Gastroesophageal sphincter (tissue), 4 donors: ENCODE measurements at regions not wholly inside any gene's neighbourhood (a gene's known extent, or its start where the extent isn't known, plus 50 kb on each side); places are given as distances from the start of the nearest gene placed in this dataset.

Source experiments
- ATAC-seq: fragments of 150-250 bp; one replicate; pipeline ENCODE4 v1.9.1; 2016; ENCODE audit warnings: mild to moderate bottlenecking, moderate library complexity
- H3K27ac ChIP-seq, 4 donors: fragments of 200-600 bp; sonication (generic) in 3 of 4; 1 replicate in 3 of 4; 2 replicates in 1 of 4; pipeline ENCODE4 v1.5.1; 2016 to 2019
- H3K27me3 ChIP-seq: fragments of 200-600 bp; sonication (generic); one replicate; pipeline ENCODE4 v1.5.1; 2019
- H3K36me3 ChIP-seq, 2 donors: fragments of 200-600 bp; sonication (generic); one replicate each; pipeline ENCODE4 v1.5.1; 2019; ENCODE audit warnings: control low read depth in 1 of 2
- H3K4me1 ChIP-seq, 3 donors: fragments of 200-600 bp; sonication (generic); 1 replicate in 2 of 3; 2 replicates in 1 of 3; pipeline ENCODE4 v1.5.1; 2016 to 2019; ENCODE audit warnings: control low read depth in 2 of 3
- H3K4me3 ChIP-seq, 2 donors: fragments of 200-600 bp; sonication (generic); one replicate each; pipeline ENCODE4 v1.5.1; 2019; ENCODE audit warnings: mild to moderate bottlenecking in 1 of 2, moderate library complexity in 1 of 2
- H3K9me3 ChIP-seq, 3 donors: fragments of 200-600 bp; sonication (generic); one replicate each; pipeline ENCODE4 v1.5.1; 2017 to 2019; ENCODE audit warnings: control low read depth in 2 of 3
- CTCF ChIP-seq, 4 experiments: fragments of 200-600 bp in 2 of 4; fragments of 450-650 bp in 2 of 4; sonication (generic) in 1 of 4; IDR thresholded peaks; one replicate each; pipeline ENCODE4 v1.5.1; 2017 to 2019; ENCODE audit warnings: antibody characterized with exemption in 4 of 4, mild to moderate bottlenecking in 2 of 4, moderate library complexity in 2 of 4
- EP300 ChIP-seq: sonication (generic); formaldehyde crosslinking; IDR thresholded peaks from one replicate; pipeline ENCODE4 v1.6.1; 2017; ENCODE audit warnings: antibody characterized with exemption, mild to moderate bottlenecking
- POLR2A ChIP-seq, 2 donors: fragments of 450-650 bp; IDR thresholded peaks; one replicate each; pipeline ENCODE4 v1.6.1; 2017; ENCODE audit warnings: antibody characterized with exemption in 2 of 2, mild to moderate bottlenecking in 2 of 2, moderate library complexity in 1 of 2
- POLR2AphosphoS5 ChIP-seq: sonication (generic); formaldehyde crosslinking; IDR thresholded peaks from one replicate; pipeline ENCODE4 v1.6.1; 2017; ENCODE audit warnings: antibody characterized with exemption
- WGBS, 2 donors: methylation state at CpG; one replicate each; pipeline ENCODE4 v1.1.5; 2018; ENCODE audit warnings: low coverage in 1 of 2; 5-methylcytosine and 5-hydroxymethylcytosine counted together

DNA sequence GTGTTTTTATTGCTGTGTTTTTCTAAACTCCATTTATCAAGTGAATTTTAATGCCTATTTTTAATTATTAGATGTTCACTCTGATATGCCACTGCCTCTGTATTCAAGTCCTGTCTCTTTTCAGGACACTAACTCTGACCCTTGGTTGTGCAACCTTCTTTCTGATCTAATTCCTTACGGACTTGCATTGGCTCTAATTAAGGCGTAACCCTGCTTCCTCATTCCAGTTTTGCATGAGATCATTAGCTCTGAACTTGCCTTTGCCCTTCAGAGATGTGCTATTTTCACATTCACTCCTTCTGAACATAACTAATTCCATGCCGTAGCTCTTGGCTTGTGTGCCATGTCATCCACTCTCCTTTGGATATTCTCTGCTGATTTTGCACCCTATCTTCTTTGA lies 162.5 kb upstream of the TMEFF2 start:
- H3K27me3 ChIP-seq = no peaks in the 10 kb centered on the region
- no peak for ATAC-seq

DNA sequence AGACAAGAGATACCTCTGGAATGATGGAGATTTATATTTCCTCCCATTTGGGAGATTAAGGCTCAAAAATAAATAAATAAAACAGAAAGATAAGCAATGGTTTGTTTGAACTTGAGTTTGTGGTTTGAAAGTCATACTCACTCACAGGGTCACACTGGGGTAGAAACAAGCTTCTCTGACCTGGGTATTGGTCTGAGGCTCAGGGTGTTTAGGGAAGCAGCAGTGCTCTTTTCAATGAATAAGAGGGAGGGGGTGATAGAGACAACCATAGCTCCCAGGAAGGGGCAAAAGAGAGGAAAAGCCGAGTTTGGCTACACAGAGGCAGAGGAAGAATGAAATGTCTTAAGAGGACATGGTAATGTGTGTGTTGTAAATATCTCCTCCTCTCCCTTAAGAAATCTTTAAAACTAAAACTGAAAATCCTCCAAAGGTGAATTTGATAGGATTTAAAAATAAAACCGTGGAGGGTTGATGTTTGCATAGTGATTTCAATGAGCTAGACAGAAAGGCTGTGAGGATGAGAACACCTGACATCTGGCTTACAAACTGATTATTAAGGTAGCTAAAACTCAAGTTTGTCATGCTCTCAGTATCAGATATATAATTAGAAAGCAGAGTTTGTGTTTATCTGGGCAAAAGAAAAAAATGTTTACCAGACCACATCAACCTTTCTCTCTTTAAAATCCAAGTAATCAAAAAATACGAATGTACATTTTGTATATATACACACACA lies 159.9 kb upstream of the TMEFF2 start:
- no peaks in the 10 kb centered on the region for H3K9me3 ChIP-seq
- 38 to 57% methylated on average over 3 of the region's 3 CpGs for WGBS, 2 donors
- no peaks in the 10 kb centered on the region for H3K36me3 ChIP-seq
- ATAC-seq = no peak
- no peak overlapping the region for H3K4me3 ChIP-seq
- no peak for TF ChIP-seq CTCF (IDR thresholded peaks at IDR 0.05)
- TF ChIP-seq EP300 = no peak
- no peak for TF ChIP-seq POLR2AphosphoS5
- TF ChIP-seq POLR2A (IDR thresholded peaks at IDR 0.05) = no peak
- H3K4me1 ChIP-seq = no peaks in the 10 kb centered on the region
- H3K27ac ChIP-seq = no peak overlapping the region
- no peaks in the 10 kb centered on the region for H3K27me3 ChIP-seq

More for the DNA sequence above, 162.5 kb upstream of the TMEFF2 start:
- no peaks in the 10 kb centered on the region for H3K4me1 ChIP-seq
- H3K36me3 ChIP-seq = no peaks in the 10 kb centered on the region
- no peaks in the 10 kb centered on the region for H3K9me3 ChIP-seq
- TF ChIP-seq POLR2A (IDR thresholded peaks at IDR 0.05) (no peak), CTCF (IDR thresholded peaks at IDR 0.05) (no peak), POLR2AphosphoS5 (no peak), EP300 (no peak)
- WGBS, 2 donors = 84 to 85% methylated on average over 3 of the region's 3 CpGs
- H3K27ac ChIP-seq = no peak overlapping the region
- H3K4me3 ChIP-seq = no peak overlapping the region

- H3K4me3 ChIP-seq = no peak overlapping the region
- no peak overlapping the region for H3K27ac ChIP-seq
- 79 to 82% methylated on average over 3 of the region's 3 CpGs for WGBS, 2 donors
- ATAC-seq = no peak
- H3K36me3 ChIP-seq = no peaks in the 10 kb centered on the region
- H3K9me3 ChIP-seq = peaks cover 0 to 12% (median 0%) of the 10 kb centered on the region in 3 donors
- TF ChIP-seq POLR2A (IDR thresholded peaks at IDR 0.05) (no peak), CTCF (IDR thresholded peaks at IDR 0.05) (no peak), POLR2AphosphoS5 (no peak)
- H3K4me1 ChIP-seq = no peaks in the 10 kb centered on the region
- no peaks in the 10 kb centered on the region for H3K27me3 ChIP-seq
These were observed 152.8 kb upstream of the TMEFF2 start for GRCh38 chr2:192347542-192347941.

DNA sequence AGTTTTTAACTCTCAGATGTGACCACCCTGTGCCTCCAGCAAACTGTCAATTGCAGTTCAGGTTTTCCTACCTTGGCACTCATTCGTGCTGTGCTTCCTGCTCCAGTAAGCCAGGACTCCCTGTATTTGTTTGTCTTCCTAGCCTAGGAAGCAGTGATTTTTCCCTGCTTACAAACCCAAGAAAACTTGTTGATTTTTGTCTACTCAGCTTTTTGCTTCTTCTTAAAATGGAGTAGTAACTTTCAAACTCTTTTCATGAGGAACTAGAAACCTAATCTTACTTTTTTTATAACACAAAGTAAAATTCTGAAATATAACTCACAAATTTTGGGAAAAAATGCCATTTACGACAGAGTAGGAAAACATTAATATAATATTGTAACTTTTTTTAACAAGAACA lies 150.6 kb upstream of the TMEFF2 start:
- Histone ChIP-seq H3K9me3 (peaks cover 0 to 12% (median 0%) of the 10 kb centered on the region in 3 donors), H3K27me3 (no peaks in the 10 kb centered on the region), H3K27ac (no peak overlapping the region), H3K4me1 (no peaks in the 10 kb centered on the region), H3K4me3 (no peak overlapping the region), H3K36me3 (no peaks in the 10 kb centered on the region)
- TF ChIP-seq CTCF (IDR thresholded peaks at IDR 0.05) (no peak), EP300 (no peak), POLR2AphosphoS5 (no peak), POLR2A (IDR thresholded peaks at IDR 0.05) (no peak)
- no peak for ATAC-seq
- 58 to 61% methylated on average over 2 of the region's 2 CpGs for WGBS, 2 donors

- 75 to 80% methylated on average over 6 of the region's 6 CpGs for WGBS, 2 donors
- Histone ChIP-seq H3K27me3 (no peaks in the 10 kb centered on the region), H3K9me3 (no peaks in the 10 kb centered on the region), H3K4me1 (no peaks in the 10 kb centered on the region), H3K4me3 (no peak overlapping the region), H3K27ac (no peak overlapping the region), H3K36me3 (no peaks in the 10 kb centered on the region)
- TF ChIP-seq POLR2AphosphoS5 (no peak), CTCF (IDR thresholded peaks at IDR 0.05) (no peak), EP300 (no peak), POLR2A (IDR thresholded peaks at IDR 0.05) (no peak)
- no peak for ATAC-seq
These were observed 138.9 kb upstream of the TMEFF2 start for GRCh38 chr2:192333642-192334041.
